NCI-H510A (cell line): ENCODE measurements at regions not wholly inside any gene's neighbourhood (a gene's known extent, or its start where the extent isn't known, plus 50 kb on each side); places are given as distances from the start of the nearest gene placed in this dataset.

ENCODE experiments used
- DNase-seq: peaks from one replicate; lab custom pipeline; 2025; lab: John Stamatoyannopoulos, UW

- DNase-seq: no peak
Observed at GRCh38 chr3:78153973-78154372, 1114.1 kb downstream of the ROBO2 start.

GRCh38 chr3:78154521-78155186 is 1114.8 kb downstream of the ROBO2 start:
- no peak for DNase-seq

GRCh38 chr3:78161736-78162135 is 1121.8 kb downstream of the ROBO2 start:
- no peak for DNase-seq

- no peak for DNase-seq
Observed at GRCh38 chr3:78163379-78163778, 1123.5 kb downstream of the ROBO2 start.

- DNase-seq: no peak
Observed at GRCh38 chr3:78165876-78166275, 1126.0 kb downstream of the ROBO2 start.

GRCh38 chr3:78174821-78175220 is 1134.9 kb downstream of the ROBO2 start:
- DNase-seq: no peak

- DNase-seq: no peak
Observed at GRCh38 chr3:78176869-78177268, 1137.0 kb downstream of the ROBO2 start.

- no peak for DNase-seq
Observed at GRCh38 chr3:78177780-78178179, 1137.9 kb downstream of the ROBO2 start.

GRCh38 chr3:78178209-78178608 is 1138.3 kb downstream of the ROBO2 start:
- no peak for DNase-seq

- no peak for DNase-seq
Observed at GRCh38 chr3:78178740-78179363, 1139.0 kb downstream of the ROBO2 start.

- no peak for DNase-seq
Observed at GRCh38 chr3:78183906-78184599, 1144.2 kb downstream of the ROBO2 start.

GRCh38 chr3:78186404-78186803 is 1146.5 kb downstream of the ROBO2 start:
- no peak for DNase-seq

GRCh38 chr3:78201091-78201490 is 1161.2 kb downstream of the ROBO2 start:
- no peak for DNase-seq

GRCh38 chr3:78204977-78205376 is 1165.1 kb downstream of the ROBO2 start:
- no peak for DNase-seq

- DNase-seq: no peak
Observed at GRCh38 chr3:78221300-78221699, 1181.4 kb downstream of the ROBO2 start.

- DNase-seq: no peak
Observed at GRCh38 chr3:78221796-78222195, 1181.9 kb downstream of the ROBO2 start.

GRCh38 chr3:78235841-78236240 is 1195.9 kb downstream of the ROBO2 start:
- DNase-seq: no peak

- DNase-seq: no peak
Observed at GRCh38 chr3:78238811-78239210, 1198.9 kb downstream of the ROBO2 start.

GRCh38 chr3:78242724-78243123 is 1202.8 kb downstream of the ROBO2 start:
- no peak for DNase-seq

GRCh38 chr3:78244136-78244535 is 1204.2 kb downstream of the ROBO2 start:
- no peak for DNase-seq

- no peak for DNase-seq
Observed at GRCh38 chr3:78249294-78249693, 1209.4 kb downstream of the ROBO2 start.

- no peak for DNase-seq
Observed at GRCh38 chr3:78253860-78254259, 1214.0 kb downstream of the ROBO2 start.

- DNase-seq: no peak
Observed at GRCh38 chr3:78255403-78255802, 1215.5 kb downstream of the ROBO2 start.
